Stimulated activated CD4-positive, alpha-beta T cell treated with anti-CD3 and anti-CD28 coated beads, Interleukin-12 subunit alpha, Interleukin-12 subunit beta, amount 100 ng/mL, for 48 hours (primary cell): ENCODE measurements at regions not wholly inside any gene's neighbourhood (a gene's known extent, or its start where the extent isn't known, plus 50 kb on each side); places are given as distances from the start of the nearest gene placed in this dataset.
"Not testable (repeated sequence)": the region's sequence is repeated elsewhere in the genome, so short reads cannot be mapped to it uniquely, and the experiment has no call there.

Experiments
- DNase-seq, 3 donors: peaks; one replicate each; pipeline ENCODE4 v3.0.0-alpha.2; 2020; ENCODE audit warnings: low read depth in 2 of 3, low spot score in 1 of 3

DNA sequence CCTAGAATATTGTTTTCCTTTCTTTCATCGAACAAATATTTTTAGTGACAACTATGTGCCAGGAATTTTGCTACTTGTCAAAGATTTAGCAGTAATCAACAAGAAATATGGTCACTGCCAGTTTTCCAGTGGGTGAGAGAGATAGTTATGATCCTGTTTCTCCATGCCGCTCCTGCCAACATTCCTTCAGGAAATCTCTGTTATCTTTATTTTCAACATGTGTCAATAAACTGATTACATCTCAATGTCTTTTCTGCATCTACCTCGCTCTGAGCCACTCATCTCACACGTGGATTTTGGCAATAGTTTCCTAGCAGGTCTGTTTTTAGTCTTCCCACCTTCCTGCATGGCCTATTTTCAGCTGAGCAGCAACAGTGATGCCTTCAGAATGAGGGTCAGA lies 650.0 kb upstream of the STXBP6 start:
- DNase-seq, result no peak

GRCh38 chr14:25698111-25698510 lies 648.2 kb upstream of the STXBP6 start:
- DNase-seq, result no peak

GRCh38 chr14:25696176-25696575 lies 646.2 kb upstream of the STXBP6 start:
- DNase-seq, result no peak

GRCh38 chr14:25685004-25685403 lies 635.1 kb upstream of the STXBP6 start:
- DNase-seq, result no peak

GRCh38 chr14:25680934-25681333 lies 631.0 kb upstream of the STXBP6 start:
- no peak for DNase-seq

- not testable (repeated sequence) for DNase-seq
These were observed 630.6 kb upstream of the STXBP6 start for GRCh38 chr14:25680511-25680910.

DNA sequence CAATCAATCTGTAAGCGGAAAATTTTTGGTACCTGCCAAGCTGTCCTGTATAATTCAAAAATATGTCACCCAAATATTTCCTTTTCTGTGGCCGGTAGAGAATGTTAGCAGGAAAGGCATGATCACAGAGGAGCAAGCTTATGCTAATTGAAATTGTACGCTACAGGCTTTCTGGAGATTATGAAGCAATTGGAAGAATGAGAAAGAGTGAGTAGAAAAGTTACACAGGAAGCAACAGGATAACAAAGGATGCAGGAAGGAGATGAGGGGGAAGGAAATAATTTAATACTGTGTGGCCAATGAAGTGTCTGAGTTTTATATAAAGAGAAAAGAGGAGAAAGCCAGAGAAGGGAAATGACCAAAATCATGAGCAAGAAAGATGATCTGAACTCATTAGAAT lies 627.2 kb upstream of the STXBP6 start:
- DNase-seq, result no peak

DNA sequence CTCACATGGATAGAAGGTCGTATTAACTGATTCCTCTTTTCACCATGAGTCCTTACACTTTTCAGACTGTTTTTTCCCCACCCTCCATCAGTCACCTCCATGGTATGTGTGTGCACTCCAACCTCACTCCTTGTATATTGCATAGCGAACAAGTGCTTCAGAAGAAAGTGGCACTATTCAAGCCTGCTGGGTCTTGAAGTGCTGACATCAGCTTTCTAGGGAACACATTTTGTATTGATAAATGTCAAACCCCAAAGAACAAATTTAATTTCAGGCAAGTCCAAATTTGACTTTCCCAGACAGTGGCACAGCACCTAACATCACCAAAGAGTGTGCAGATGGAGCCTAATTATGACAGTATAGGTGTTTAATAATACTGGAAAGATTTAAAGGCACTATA lies 617.4 kb upstream of the STXBP6 start:
- no peak for DNase-seq

GRCh38 chr14:25666877-25667276 lies 616.9 kb upstream of the STXBP6 start:
- no peak for DNase-seq

DNA sequence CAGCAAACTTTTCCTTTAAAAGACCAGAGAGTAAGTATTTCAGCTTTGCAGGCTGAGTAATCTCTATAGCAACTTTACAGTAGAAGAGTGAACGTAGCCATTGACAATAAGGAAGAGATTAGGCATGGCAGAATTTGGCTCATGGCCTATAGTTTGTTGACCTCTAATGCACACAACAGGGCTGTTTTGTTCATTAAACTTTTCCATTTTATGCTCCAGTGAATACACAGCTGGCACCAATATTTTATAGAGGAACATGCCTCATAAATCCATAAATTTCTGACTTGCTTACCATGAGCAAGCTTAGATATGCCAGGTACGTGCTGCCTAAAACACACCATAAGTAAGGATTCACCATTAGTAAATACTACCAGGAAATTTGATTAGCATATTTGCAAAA lies 609.0 kb upstream of the STXBP6 start:
- no peak for DNase-seq

- no peak for DNase-seq
These were observed 580.5 kb upstream of the STXBP6 start for GRCh38 chr14:25630447-25630846.

DNA sequence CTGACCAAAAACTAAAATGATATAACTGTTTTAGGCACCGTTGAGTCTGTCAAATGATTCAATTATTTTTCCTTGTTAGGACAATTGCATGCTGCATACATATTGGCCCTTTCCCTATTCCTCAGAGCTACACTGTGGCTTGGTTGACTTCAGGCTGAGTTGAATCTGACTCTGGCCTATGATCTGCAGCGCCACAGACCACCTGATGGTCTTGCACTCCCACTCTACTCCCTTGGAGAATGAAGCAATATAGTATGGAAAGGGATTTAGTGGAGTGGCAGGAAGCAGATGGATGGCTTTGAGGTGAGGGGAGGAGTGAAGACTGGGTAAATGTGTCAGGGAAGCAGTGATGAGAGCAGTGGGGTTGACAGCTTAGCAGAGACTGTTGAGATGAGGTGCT lies 579.0 kb upstream of the STXBP6 start:
- DNase-seq, result no peak

GRCh38 chr14:25628390-25628789 lies 578.4 kb upstream of the STXBP6 start:
- DNase-seq, result no peak

- DNase-seq, result no peak
These were observed 577.0 kb upstream of the STXBP6 start for GRCh38 chr14:25626986-25627385.

DNA sequence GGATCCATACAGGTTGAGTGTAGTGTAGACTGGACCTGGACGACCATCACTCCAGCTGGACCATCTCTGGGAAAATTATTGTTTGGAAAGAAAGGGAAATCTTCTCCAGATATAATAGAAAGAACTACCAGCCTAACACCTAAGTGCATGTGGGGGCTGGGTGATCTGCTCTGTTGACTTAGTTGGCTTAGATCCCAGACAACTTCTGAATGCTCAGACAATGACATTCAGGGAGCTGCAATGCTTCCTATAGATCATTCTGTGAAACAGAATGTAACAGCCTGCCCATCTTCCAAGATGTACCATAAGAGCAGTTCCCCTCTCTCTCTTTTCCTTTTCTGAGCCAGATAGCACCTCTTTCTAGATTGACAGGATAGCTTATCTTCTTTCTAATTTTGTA lies 572.8 kb upstream of the STXBP6 start:
- no peak for DNase-seq

GRCh38 chr14:25620515-25620914 lies 570.6 kb upstream of the STXBP6 start:
- no peak for DNase-seq

- DNase-seq, result no peak
These were observed 565.2 kb upstream of the STXBP6 start for GRCh38 chr14:25615174-25615573.

GRCh38 chr14:25607192-25607591 lies 557.2 kb upstream of the STXBP6 start:
- DNase-seq, result no peak

GRCh38 chr14:25602106-25602505 lies 552.2 kb upstream of the STXBP6 start:
- DNase-seq, result no peak

DNA sequence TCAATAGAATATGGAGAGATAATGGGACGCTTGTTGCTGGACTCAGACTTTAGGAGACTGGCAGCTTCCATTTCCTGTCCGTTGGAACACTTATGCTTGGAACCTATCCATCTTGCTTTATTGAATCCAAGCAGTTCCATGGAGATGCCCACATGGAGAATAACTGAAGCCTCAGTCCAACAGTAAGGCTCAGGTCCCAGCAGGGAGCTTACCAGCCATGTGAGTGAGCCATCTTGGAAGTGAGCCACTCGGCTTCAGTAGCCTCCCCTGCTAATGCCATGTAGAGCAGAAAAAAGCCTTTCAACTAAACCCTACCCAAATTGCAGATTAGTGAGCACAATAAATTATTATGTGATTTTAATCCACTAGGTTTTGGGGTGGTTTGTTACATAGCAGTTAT lies 538.8 kb upstream of the STXBP6 start:
- DNase-seq, result no peak

DNA sequence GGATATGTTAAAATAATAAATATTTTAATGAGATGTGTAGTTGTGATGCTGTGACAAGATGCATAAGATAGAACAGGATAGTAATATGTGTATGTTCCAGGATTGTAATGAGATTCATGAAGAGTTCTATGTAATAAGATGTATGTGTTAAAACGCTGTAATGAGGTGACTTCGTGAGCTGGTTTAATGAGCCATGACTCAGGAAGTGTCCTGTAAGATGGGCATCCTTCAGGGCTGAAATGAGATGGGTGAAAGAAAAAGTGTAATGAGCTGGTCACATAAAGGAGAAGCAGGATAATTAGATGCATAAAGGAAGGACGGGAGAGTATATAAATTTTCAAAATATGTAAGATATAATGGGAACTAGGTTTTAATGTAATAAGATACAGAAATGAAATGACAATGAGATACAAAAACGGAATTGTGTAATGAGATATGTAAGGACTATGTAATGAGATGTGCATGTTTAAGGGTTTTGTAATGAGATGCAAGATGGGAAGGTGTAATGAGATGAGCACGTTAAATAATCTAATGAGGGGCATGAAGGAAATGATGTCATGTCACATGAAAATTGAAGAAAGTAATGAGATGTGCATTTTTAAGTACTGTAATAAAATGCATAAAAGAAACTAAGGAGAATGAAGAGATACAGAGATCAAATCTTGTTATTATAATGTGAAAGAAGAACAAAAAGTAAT lies 524.8 kb upstream of the STXBP6 start:
- no peak for DNase-seq

DNA sequence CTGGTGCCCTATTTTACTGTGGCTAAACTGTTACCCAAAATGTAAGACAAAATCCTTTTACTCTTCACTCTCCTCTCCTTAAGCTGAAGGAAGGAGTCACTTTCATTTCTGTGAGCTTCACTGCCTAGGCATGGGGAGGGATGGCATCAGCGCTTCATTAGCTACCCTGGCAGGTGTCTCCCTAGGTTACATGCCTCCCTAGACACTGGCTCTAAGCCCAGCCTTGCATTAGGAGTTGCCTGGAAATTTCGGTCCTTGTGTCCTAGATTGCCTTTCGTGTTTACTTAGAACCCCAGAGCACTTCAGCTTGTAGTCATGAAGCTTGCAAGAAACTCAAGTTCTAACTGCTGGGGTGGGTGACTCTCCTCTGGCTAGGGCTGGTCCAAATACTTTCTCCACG lies 520.5 kb upstream of the STXBP6 start:
- DNase-seq, result no peak

- DNase-seq, result no peak
These were observed 507.5 kb upstream of the STXBP6 start for GRCh38 chr14:25557466-25557865.

DNA sequence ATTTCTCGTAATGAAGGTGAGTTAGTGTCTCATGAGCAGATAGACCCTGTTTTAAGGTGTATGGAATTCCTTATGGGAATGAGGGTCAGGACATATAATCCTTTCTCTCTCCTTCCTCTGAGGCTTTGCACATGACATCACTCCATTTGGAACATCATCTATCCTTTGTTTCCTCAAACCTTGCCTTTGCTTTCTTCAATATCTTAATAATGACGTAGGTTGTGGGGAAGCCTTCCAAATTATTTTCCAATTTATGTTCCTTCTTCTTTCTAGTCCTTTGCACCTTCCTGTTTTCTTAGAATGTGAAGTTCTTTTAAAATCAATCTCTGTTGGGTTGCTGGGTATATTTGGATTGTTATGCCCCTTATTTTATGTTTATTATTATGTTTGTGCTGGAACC lies 502.9 kb upstream of the STXBP6 start:
- DNase-seq, result no peak
